ENCODE measurements at regions not wholly inside any gene's neighbourhood (a gene's known extent, or its start where the extent isn't known, plus 50 kb on each side); places are given as distances from the start of the nearest gene placed in this dataset.

- TF ChIP-seq YY1 (tag by site-specific recombination; IDR thresholded peaks at IDR 0.05) (no peak), ZNF510 (tag by site-specific recombination; IDR thresholded peaks at IDR 0.05; ENCODE audit: insufficient replicate concordance) (no peak), ZNF302 (tag by site-specific recombination; IDR thresholded peaks at IDR 0.05; ENCODE audit: low read depth) (no peak), CTCF (tag by site-specific recombination; IDR thresholded peaks at IDR 0.05) (no peak), ZBTB7A (tag by site-specific recombination; IDR thresholded peaks at IDR 0.05; ENCODE audit: low read depth) (no peak), ZNF548 (tag by site-specific recombination; IDR thresholded peaks at IDR 0.05) (no peak)
These were observed 1274.4 kb upstream of the EPHA6 start for GRCh38 chr3:95539950-95540483.

Data from HEK293 (cell line).